ENCODE measurements at regions not wholly inside any gene's neighbourhood (a gene's known extent, or its start where the extent isn't known, plus 50 kb on each side); places are given as distances from the start of the nearest gene placed in this dataset.

DNA sequence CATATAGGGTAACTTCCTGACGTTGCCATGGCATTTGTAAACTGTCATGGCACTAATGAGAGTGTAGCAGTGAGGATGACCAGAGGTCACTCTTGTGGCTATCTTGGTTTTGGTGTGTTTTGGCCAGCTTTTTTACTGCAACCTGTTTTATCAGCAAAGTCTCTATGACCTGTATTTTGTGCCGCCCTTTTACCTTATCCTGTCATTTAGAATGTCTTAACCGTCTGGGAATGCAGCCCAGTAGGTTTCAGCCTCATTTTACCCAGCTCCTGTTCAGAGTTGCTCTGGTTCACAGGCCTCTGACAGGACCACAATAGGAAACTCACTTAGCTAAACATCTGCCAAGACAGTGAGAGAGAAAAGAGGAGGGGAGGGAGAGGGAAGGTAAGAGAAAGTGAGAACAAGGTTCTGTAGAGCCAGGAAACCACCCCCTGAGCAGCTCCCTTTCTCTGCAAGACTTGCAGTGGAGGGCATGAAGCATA is 64.8 kb upstream of the PLEKHG3 start:
- DNase-seq (ENCODE audit: low read depth in 4 of 4, low spot score in 3 of 4), result no peak

GRCh38 chr14:64640839-64641238 is 63.4 kb upstream of the PLEKHG3 start:
- DNase-seq (ENCODE audit: low read depth in 4 of 4, low spot score in 3 of 4), result no peak

- no peak for DNase-seq (ENCODE audit: low read depth in 4 of 4, low spot score in 3 of 4)
Measured at GRCh38 chr14:64641760-64642159, 62.5 kb upstream of the PLEKHG3 start.

DNA sequence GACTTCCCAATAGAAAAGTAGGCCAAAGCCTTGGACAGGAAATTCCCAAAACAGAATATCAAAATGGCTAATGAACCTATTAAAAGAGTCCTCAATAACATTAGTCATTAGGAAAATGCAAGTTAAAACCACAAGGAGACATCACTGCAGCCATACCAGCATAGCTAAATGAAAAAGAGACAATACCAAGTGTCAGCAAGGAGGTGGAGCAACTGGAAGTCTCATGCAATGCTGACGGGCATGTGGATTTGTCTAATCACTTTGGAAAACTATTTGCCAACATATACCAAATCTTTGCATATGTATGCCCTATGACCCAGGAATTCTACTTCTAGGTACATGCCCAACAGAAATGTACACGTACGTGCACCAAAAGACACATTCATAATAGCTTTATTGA is 60.5 kb upstream of the PLEKHG3 start:
- DNase-seq (ENCODE audit: low read depth in 4 of 4, low spot score in 3 of 4), result no peak

- no peak for DNase-seq (ENCODE audit: low read depth in 4 of 4, low spot score in 3 of 4)
Measured at GRCh38 chr14:64644629-64645028, 59.6 kb upstream of the PLEKHG3 start.

GRCh38 chr14:64645220-64645892 is 58.9 kb upstream of the PLEKHG3 start:
- peak; percentile 64 to 79 (median 70) for DNase-seq (ENCODE audit: low read depth in 4 of 4, low spot score in 3 of 4)

DNA sequence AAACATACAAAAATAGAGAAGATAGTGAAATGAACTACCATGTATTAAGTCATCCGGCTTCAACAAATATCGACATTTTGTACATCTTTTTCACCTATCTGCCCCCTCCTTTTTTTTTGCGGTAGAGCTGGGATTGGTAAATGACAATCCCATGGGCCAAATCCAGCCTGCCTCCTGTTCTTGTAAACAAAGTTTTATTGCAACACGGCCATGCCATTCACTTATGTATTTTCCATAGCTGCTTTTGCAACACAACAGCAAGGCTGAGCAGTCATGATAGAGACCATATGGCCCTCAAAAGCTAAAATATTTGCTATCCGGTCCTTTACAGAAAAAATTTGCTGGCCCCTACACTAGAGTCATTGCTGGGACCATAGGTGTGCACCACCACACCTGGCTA is 58.1 kb upstream of the PLEKHG3 start:
- no peak for DNase-seq (ENCODE audit: low read depth in 4 of 4, low spot score in 3 of 4)

DNA sequence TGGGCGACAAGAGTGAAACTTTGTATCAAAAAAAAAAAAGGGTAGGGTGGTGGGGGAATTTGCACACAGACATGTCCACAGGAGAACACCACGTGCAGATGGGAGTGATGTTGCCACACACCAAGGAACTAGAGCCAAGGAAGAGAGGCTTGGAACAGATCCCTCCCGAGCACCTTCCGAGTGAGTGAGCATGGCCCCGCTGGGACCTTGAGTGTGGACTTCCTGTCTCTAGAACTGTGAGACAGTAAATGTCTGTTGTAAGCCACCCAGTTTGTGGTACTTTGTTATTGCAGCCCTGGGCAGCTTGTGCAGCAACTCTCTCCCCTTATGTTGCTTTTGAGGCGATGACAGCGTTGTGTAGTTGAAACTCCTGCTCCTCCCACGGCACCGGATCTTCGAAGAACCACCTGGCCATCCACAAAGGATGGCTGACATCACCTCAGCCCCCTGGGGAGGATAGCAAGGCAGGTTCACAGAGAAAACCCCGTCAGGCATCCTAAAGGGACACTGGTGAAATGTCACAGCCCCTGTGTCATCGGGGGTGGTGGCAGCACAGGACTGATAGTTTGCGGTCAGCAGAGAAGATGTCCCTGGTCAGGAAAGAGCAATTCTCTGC is 54.7 kb upstream of the PLEKHG3 start:
- no peak for DNase-seq (ENCODE audit: low read depth in 4 of 4, low spot score in 3 of 4)

DNA sequence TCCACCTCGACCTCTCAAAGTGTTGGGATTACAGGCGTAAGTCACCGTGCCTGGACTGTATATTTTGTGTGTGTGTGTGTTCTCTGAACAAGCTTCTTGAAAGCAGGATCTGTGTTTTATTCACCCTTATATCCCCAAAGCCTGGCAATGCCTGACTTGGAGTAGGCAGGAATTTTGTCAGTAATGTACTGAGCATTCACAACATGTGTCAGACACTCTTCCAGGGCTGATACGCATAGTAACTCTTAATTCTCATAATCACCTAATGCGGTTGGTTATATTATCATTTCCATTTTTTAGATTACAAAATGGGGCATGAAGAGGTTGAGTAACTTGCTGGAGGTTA is 50.4 kb upstream of the PLEKHG3 start:
- no peak for DNase-seq (ENCODE audit: low read depth in 4 of 4, low spot score in 3 of 4)

- DNase-seq (ENCODE audit: low read depth in 4 of 4, low spot score in 3 of 4), result no peak
Measured at GRCh38 chr14:64654246-64654900, 49.9 kb upstream of the PLEKHG3 start.

Measured in left renal pelvis (tissue), 4 donors.